Breast epithelium (tissue), 3 donors: ENCODE measurements at regions not wholly inside any gene's neighbourhood (a gene's known extent, or its start where the extent isn't known, plus 50 kb on each side); places are given as distances from the start of the nearest gene placed in this dataset.

ENCODE experiments used
- CTCF ChIP-seq, 3 donors: fragments of 450-650 bp; IDR thresholded peaks; one replicate each; pipeline ENCODE4 v1.5.1; 2016 to 2017; ENCODE audit warnings: antibody characterized with exemption in 3 of 3, mild to moderate bottlenecking in 3 of 3, moderate library complexity in 3 of 3
- POLR2A ChIP-seq: fragments of 450-650 bp; IDR thresholded peaks from one replicate; pipeline ENCODE4 v1.6.1; 2016; ENCODE audit warnings: antibody characterized with exemption, mild to moderate bottlenecking, moderate library complexity
- POLR2AphosphoS5 ChIP-seq, 3 donors: sonication (generic); formaldehyde crosslinking; IDR thresholded peaks; one replicate each; pipeline ENCODE4 v1.6.1; 2017; ENCODE audit warnings: antibody characterized with exemption in 3 of 3

DNA sequence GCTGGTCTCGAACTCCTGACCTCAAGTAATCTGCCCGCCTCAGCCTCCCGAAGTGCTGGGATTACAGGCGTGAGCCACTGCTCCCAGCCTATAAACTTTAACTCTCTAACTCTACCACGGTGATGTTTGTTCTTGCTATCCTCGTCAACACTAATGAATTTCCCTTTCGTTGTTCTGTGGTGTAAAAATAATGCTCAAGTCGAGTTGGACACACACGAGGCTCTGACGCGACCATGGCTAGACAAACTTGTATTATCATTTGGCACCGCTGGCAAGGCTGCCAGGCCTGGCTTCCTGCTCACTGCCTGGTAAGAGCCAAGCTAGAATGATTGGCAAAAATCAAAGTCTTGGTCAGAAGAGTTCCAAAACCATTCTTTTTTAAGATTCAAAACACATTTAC, 167.0 kb upstream of the KLF6 start:
- TF ChIP-seq CTCF (IDR thresholded peaks at IDR 0.05), result no peak
- no peak for TF ChIP-seq POLR2A
- TF ChIP-seq POLR2AphosphoS5 (IDR thresholded peaks at IDR 0.05), result no peak
